ENCODE measurements at regions not wholly inside any gene's neighbourhood (a gene's known extent, or its start where the extent isn't known, plus 50 kb on each side); places are given as distances from the start of the nearest gene placed in this dataset.
"Not testable (repeated sequence)": the region's sequence is repeated elsewhere in the genome, so short reads cannot be mapped to it uniquely, and the experiment has no call there.

DNA sequence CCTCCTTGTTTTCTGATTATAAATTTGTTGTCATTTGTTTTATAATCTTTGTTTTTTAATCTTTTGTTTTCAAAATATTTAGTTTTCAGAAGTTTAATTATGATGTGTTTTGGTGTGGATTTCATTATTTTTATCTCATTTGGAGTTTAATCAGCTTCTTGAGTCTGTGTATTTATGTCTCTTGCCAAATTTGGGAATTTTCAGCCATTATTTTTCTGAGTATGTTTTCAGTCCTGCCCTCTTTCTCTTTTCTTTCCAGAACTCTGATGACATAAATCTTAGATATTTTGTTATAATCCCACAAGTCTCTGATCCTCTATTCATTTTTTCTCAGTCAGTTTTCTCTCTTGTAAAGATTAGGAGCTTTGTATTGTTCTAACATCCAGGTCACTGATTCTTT is 89.8 kb downstream of the RHOU start:
- FAIRE-seq = no peak

DNA sequence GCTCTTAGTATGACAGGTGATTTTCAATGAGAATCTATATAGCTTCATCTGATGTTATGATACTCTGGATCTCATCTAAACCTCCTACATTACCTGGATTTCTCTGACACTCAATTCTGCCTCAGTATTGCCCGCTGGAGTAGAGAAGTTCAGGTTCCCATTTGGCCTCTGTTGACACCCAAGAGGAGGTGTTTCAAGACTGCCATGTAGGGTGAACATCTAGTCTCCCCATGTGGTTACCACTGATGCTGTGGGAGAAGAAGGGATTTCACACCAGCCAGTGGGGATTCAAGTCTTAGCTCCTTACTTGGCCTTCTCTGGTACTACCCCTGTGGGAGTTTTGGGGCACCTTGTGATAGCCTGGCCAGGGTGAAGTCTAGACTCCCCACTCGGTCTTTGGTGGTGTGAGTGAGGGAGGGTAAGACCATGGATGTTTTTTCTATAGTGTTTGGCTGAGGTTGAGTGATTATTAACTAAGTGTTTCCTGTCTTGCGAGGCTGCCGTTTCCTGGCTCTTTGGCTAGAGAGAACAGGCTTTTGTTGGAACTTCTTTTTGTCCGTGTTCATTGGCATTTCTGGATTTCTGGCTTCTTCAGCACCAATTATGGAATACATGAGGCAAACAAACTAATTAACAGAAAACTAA is 90.7 kb downstream of the RHOU start:
- FAIRE-seq = no peak

DNA sequence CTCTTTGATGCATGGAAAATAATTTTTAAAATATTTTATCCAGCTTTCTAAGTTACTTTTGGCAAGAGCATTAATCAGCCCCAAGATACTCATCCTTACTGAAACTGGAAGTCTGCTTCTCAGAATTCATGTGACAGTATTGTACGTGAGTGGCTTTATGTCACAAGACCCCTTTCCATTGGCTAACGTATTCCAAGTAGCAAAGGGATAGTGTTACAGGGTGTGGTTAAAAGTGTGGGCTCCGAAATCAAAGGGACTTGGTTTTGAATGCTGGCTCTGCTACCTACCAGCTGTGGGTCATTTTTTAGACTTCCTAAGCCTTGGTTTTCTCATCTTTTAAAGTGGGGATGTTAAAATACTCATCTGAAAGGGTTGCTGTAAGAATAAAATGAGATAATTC is 91.7 kb downstream of the RHOU start:
- FAIRE-seq = no peak

DNA sequence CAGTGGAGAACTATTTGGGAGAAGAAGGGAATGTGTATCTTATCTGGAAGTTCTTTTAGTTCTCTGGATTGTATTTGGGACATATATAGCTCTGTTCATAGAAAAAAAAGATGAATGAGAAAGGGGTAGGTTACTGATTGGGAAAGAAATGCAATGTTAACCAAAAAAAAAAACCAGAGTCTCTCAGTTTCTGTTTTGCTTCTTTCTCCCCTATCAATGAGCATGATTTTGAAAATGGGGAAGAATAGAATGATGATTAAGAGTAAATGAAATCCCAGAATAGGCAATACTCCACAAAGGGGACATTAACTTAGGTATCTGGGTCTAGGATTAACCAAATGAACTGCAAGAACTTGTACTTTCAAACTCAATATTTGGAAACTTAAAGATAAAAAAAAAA is 92.9 kb downstream of the RHOU start:
- no peak for FAIRE-seq

- no peak for FAIRE-seq
Observed at GRCh38 chr1:228830185-228830953, 95.1 kb downstream of the RHOU start.

DNA sequence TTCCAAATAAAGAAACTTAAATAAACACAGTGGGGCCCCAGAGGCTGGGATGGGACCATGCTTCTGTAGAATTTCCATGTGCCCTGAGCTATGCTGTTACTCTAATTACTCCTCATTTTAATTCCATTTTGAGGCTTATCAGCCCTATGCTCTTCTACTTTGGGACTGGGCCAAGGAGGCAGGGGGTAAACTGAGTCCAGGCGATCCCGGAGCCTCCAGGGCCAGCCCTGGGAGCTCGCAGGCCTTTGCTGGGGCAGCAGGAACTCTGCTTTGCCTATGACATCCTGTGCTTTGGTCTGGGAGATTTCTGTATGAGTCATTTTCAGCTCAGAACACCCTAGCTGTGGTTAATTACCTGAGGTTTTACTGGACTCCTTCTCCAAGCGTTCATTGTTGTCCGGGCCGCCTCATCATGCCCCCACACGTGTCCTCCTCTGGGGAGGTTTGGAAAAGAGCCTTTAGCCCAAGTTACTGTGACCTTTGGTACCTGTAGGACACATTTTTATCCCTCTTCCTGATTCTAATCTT is 95.7 kb downstream of the RHOU start:
- FAIRE-seq = peak; percentile 17

- FAIRE-seq = no peak
Observed at GRCh38 chr1:228833911-228834688, 98.8 kb downstream of the RHOU start.

DNA sequence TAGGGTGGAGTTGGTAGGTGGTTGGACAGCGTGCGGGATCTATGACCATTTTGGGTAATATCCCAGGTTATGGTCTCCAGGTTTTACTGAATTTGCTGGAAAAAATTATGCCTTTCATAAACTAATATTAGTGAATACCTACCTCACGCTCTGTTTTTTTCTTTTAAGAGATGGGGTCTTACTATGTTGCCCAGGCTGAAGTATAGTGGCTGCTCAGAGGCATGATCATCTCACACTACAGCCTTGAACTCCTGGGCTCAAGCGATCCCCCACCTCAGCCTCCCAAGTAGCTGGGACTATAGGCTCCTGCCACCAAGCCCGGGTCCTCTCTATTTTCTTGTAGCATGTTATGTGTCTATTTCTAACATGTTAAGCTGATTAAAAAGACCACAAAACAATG is 100.2 kb downstream of the RHOU start:
- no peak for FAIRE-seq

DNA sequence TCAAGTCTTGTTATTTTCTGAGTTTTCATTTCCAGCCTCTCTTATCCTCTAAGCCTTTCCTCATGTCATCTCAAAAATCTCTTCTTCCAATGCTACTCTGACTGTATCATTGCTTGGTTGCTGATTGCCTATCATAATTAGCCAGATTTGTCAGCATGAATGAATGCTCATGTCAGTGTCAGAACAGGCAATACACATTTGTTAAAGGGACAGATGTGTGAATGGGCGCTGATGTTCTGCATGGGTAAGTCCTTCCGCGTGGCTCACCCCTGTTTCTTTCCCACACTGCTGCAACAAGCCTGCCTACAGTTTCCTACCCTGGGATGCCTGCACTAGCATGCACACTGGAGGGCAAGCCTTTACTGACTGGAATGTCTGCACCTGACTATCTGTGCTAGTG is 100.6 kb downstream of the RHOU start:
- no peak for FAIRE-seq

DNA sequence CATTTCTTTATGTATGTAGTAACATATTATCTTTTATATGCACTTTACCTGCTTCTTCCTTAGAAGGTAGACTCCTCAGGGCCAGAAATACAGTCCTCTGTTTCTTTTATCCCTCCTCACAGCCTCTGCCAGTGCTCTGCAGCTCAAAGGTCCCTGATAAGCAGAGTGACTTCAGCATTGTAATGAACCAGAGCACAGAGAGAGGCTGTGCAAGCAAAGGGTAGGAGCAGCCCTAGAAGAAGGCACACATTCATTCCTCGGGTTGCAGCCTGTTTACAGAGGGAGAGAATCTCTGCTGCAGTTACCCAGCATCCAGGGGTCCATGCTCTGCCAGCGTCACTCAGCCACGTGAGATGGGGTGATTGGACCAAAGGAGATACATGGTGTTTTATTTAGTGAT is 101.1 kb downstream of the RHOU start:
- FAIRE-seq = no peak

- FAIRE-seq = no peak
Observed at GRCh38 chr1:228837032-228837431, 101.8 kb downstream of the RHOU start.

DNA sequence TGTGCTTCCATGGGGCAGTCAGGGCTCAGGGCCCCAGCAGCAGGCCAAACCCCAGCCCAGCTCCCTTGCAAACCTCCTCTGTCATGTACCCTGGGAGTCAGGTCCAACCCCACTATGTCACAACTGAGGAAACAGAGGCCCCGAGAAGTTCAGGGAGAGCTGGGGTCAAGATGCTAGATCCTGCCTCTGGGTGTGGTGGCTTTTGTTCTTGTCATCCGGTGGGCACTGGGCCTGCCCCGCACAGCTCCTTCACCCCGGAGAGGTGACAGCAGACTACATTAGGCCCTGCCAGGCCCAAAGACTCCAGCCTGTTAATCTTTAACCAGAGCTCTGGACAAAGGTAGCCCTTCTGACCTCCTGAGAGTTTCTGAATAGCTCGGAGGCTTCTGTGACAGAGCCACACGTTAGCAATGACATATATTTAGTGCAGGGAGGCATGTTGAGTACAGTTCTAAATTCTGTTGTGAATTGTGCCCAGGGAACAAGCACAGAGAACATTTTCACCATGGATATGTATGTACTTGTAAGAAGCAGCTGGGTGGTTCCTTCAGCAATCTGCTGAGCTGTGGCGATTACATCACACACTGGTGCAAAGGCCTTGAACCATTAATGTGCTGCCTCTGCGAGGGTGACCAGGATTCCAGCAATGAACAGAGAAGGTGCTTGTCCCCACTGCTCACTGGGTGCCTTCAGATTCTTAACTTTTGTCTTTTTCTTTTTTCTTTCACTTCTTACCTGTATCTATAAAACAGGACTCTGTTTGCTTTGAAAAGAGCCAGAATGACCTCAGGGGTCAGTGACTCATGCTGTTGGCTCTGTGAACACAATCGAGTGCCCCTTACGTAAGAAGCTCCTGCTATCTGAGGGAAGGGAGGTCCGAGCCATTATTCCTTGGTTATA is 102.8 kb downstream of the RHOU start:
- peak; percentile 24 for FAIRE-seq

DNA sequence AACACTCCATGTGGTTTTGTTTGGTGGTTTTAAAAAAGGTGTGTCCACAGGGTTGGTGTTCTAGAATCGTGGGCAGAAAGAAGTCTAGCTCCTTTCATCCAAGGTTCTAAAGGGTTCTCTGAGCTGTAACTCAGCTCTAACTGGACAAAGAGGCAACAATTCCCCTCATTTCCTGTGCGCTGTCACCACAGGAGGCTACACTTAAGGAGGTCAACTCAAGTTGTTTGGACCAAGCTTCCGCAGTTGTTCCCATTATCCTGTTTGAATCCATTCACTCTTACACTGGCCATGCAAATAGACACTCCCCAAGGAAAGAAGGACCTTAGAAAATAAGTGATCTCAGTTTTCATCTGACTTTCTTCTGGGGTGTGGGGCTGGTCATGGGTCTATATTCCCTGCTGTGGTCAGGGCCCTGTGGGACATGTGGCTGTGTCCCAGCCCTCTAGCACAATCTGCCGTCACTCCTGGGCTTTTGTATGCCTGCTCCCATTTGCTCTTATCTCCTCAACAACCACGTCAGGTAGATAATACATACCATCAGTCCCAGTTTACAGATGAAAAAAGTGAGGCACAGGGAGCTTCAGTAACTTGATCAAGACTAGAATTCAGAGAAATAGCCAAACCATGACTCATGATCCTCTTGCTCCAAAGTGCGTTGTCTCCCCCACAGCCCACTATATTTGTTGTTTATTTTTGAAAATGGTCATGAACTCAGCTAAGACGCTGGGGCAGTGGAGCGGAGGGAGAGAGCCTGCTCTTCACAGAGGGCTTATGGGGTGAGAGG is 103.6 kb downstream of the RHOU start:
- FAIRE-seq = no peak

DNA sequence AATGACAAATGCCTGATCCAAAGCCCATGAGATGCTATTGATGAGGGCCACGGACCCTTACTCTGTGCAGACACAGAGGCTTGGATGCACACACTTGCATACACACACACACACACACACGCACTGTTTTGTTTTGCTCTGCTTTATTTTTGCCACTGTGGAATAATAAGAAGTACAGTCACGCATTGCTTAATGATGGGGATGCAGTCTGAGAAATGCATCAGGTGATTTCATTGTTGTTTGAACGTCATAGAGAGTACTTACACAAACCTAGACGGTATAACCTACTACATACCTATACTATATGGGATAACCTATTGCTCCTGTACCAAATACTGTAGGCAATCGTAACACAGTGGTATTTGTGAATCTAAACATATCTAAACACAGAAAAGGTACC is 104.4 kb downstream of the RHOU start:
- FAIRE-seq = no peak

GRCh38 chr1:228841632-228842031 is 106.4 kb downstream of the RHOU start:
- FAIRE-seq = no peak

GRCh38 chr1:228842094-228842775 is 107.0 kb downstream of the RHOU start:
- FAIRE-seq = no peak

GRCh38 chr1:228845101-228845500 is 109.8 kb downstream of the RHOU start:
- FAIRE-seq = no peak

- FAIRE-seq = no peak
Observed at GRCh38 chr1:228846952-228847351, 111.7 kb downstream of the RHOU start.

GRCh38 chr1:228847451-228847850 is 112.2 kb downstream of the RHOU start:
- FAIRE-seq = not testable (repeated sequence)

- FAIRE-seq = no peak
Observed at GRCh38 chr1:228848406-228848805, 113.1 kb downstream of the RHOU start.

DNA sequence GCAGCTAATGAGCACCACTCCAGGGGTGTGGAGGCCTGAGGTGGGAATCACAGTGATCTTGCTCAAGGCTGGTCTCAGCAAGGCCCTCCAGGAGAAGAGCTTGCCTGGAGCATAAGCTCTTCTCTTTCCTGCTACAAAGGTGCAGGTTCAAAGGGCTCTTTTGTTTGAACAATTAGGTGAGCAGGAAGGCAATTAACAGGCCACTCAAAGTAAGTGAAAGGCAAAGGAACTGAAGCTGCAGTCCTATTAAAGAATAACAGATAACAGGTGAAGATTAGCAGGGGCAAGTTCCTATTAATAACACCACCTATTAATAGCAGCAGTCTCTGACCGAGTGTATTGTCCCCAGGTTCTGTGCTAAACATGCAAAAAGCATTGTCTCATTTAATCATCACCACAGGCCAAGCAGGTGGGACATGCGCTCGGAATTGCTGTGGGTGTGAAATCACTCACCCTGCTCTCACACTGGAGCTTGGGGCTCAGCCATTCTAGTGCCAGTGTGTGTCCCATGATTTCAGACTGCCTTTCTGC is 113.8 kb downstream of the RHOU start:
- no peak for FAIRE-seq
